Suprapubic skin (tissue), 4 donors: ENCODE measurements at regions not wholly inside any gene's neighbourhood (a gene's known extent, or its start where the extent isn't known, plus 50 kb on each side); places are given as distances from the start of the nearest gene placed in this dataset.

Source experiments
- EP300 ChIP-seq: sonication (generic); formaldehyde crosslinking; IDR thresholded peaks from one replicate; pipeline ENCODE4 v1.6.1; 2017; ENCODE audit warnings: antibody characterized with exemption
- POLR2A ChIP-seq, 2 donors: fragments of 450-650 bp; IDR thresholded peaks; one replicate each; pipeline ENCODE4 v1.6.1; 2017; ENCODE audit warnings: antibody characterized with exemption in 2 of 2, mild to moderate bottlenecking in 2 of 2, moderate library complexity in 2 of 2
- POLR2AphosphoS5 ChIP-seq, 3 donors: sonication (generic); formaldehyde crosslinking; IDR thresholded peaks; one replicate each; pipeline ENCODE4 v1.6.1; 2017; ENCODE audit warnings: antibody characterized with exemption in 3 of 3
- TF ChIP-seq, protein P1 (sequence below), 2 donors: fragments of 200-600 bp in 1 of 2; fragments of 450-650 bp in 1 of 2; sonication (generic) in 1 of 2; IDR thresholded peaks; one replicate each; pipeline ENCODE4 v1.5.1; 2016 to 2019; ENCODE audit warnings: antibody characterized with exemption in 2 of 2, mild to moderate bottlenecking in 1 of 2, moderate library complexity in 1 of 2

DNA sequence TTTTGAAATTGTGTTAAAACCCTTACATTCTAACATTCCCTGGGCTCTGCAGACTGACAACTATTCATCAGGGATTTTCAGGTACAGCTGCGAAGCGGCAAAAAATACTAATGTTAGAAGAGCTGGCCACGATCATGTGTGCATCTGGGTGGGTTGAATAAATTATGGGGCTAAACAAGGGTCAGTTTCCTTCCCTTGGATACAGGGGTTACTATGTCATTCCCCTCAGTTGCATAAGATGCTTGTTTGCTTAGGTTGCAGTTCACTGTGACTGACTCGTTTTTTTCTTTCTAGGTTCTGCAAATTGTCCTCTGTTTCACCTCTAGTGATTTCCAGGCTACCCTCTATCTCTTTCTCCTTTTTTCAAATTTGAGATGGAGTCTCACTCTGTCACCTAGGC lies 58.1 kb upstream of the GRIP1 start:
- TF ChIP-seq POLR2A (IDR thresholded peaks at IDR 0.05), result no peak
- TF ChIP-seq, protein P1, sequence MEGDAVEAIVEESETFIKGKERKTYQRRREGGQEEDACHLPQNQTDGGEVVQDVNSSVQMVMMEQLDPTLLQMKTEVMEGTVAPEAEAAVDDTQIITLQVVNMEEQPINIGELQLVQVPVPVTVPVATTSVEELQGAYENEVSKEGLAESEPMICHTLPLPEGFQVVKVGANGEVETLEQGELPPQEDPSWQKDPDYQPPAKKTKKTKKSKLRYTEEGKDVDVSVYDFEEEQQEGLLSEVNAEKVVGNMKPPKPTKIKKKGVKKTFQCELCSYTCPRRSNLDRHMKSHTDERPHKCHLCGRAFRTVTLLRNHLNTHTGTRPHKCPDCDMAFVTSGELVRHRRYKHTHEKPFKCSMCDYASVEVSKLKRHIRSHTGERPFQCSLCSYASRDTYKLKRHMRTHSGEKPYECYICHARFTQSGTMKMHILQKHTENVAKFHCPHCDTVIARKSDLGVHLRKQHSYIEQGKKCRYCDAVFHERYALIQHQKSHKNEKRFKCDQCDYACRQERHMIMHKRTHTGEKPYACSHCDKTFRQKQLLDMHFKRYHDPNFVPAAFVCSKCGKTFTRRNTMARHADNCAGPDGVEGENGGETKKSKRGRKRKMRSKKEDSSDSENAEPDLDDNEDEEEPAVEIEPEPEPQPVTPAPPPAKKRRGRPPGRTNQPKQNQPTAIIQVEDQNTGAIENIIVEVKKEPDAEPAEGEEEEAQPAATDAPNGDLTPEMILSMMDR (IDR thresholded peaks at IDR 0.05), result no peak
- TF ChIP-seq POLR2AphosphoS5 (IDR thresholded peaks at IDR 0.05), result no peak
- TF ChIP-seq EP300, result no peak
